SK-N-SH (cell line): ENCODE measurements at regions not wholly inside any gene's neighbourhood (a gene's known extent, or its start where the extent isn't known, plus 50 kb on each side); places are given as distances from the start of the nearest gene placed in this dataset.
A peak's percentile ranks its signal among the peaks of the same experiment; 100 is the strongest.

ENCODE experiments used
- CTCF ChIA-PET: fragments of 300-600, 350-600 bp; formaldehyde crosslinking; extraction: SDS; loops from one replicate; lab custom pipeline; 2021; lab: Yijun Ruan, JAX
- POLR2A ChIA-PET: fragments of 350-600 bp; sonication (Branson Sonifier 250); formaldehyde crosslinking; extraction: SDS; loops from one replicate; lab custom pipeline; 2020; ENCODE audit warnings: antibody characterized with exemption, inconsistent platforms; lab: Yijun Ruan, JAX
- DNase-seq: peaks from one replicate; pipeline ENCODE4 v3.0.0; 2012
- H2AFZ ChIP-seq: fragments of 200-600 bp; sonication (generic); 2 replicates; pipeline ENCODE4 v1.8.1; 2016; ENCODE audit warnings: antibody characterized with exemption, mild to moderate bottlenecking, low read depth
- H3F3A ChIP-seq: fragments of 200-600 bp; sonication (generic); replicated peaks from 2 replicates; pipeline ENCODE3; 2016; ENCODE audit warnings: antibody characterized with exemption, mild to moderate bottlenecking; ENCODE audit not compliant: insufficient read depth
- H3K27ac ChIP-seq, 2 experiments: fragments of 200-500 bp in 1 of 2; fragments of 200-600 bp in 1 of 2; sonication (Bioruptor generic) in 1 of 2; sonication (generic), shearing (Covaris generic) in 1 of 2; 2 replicates each; pipeline versions ENCODE4 v1.5.1 to v1.6.1; 2014 to 2016; ENCODE audit warnings: low read depth in 2 of 2, inconsistent platforms in 1 of 2, low read length in 1 of 2, mild to moderate bottlenecking in 1 of 2, mixed read lengths in 1 of 2
- H3K27me3 ChIP-seq: fragments of 200-600 bp; sonication (generic), shearing (Covaris generic); 2 replicates; pipeline ENCODE4 v1.6.1; 2016; ENCODE audit warnings: mixed run types; ENCODE audit not compliant: insufficient read depth
- H3K36me3 ChIP-seq, 2 experiments: fragments of 200-500 bp in 1 of 2; fragments of 200-600 bp in 1 of 2; sonication (Bioruptor generic) in 1 of 2; sonication (generic) in 1 of 2; replicated peaks in 1 of 2; 2 replicates each; pipeline versions ENCODE3 to v1.5.1; 2014 to 2016; ENCODE audit warnings: low read length in 1 of 2, mild to moderate bottlenecking in 1 of 2; ENCODE audit not compliant: insufficient read depth in 2 of 2, control insufficient read depth in 1 of 2
- H3K4me1 ChIP-seq, 2 experiments: fragments of 200-500 bp in 1 of 2; fragments of 200-600 bp in 1 of 2; sonication (Bioruptor generic) in 1 of 2; sonication (generic), shearing (Covaris generic) in 1 of 2; 2 replicates each; pipeline versions ENCODE4 v1.5.1 to v1.6.1; 2014 to 2016; ENCODE audit warnings: low read depth in 1 of 2, low read length in 1 of 2, mixed run types in 1 of 2; ENCODE audit not compliant: insufficient read depth in 2 of 2, control insufficient read depth in 1 of 2
- H3K4me2 ChIP-seq: fragments of 200-600 bp; sonication (generic), shearing (Covaris generic); 2 replicates; pipeline ENCODE4 v1.6.1; 2017; ENCODE audit warnings: mixed run types
- H3K4me3 ChIP-seq, 2 experiments: fragments of 200-500 bp in 1 of 2; fragments of 200-600 bp in 1 of 2; sonication (Bioruptor generic) in 1 of 2; sonication (generic), shearing (Covaris generic) in 1 of 2; 2 replicates each; pipeline versions ENCODE4 v1.5.1 to v1.8.1; 2014 to 2016; ENCODE audit warnings: low read depth in 2 of 2, inconsistent platforms in 1 of 2, low read length in 1 of 2, mild to moderate bottlenecking in 1 of 2, mixed read lengths in 1 of 2, moderate library complexity in 1 of 2
- H3K79me2 ChIP-seq: fragments of 200-600 bp; sonication (generic); 2 replicates; pipeline ENCODE4 v1.8.1; 2017; ENCODE audit warnings: mild to moderate bottlenecking; ENCODE audit not compliant: insufficient read depth
- H3K9ac ChIP-seq: fragments of 200-600 bp; sonication (generic); 2 replicates; pipeline ENCODE4 v1.6.1; 2017; ENCODE audit warnings: mixed run types
- H3K9me2 ChIP-seq: fragments of 200-600 bp; sonication (generic); 2 replicates; pipeline ENCODE4 v1.6.1; 2017; ENCODE audit warnings: mixed run types
- H3K9me3 ChIP-seq: fragments of 200-600 bp; sonication (generic); 2 replicates; pipeline ENCODE4 v1.6.1; 2017; ENCODE audit warnings: mixed run types, mild to moderate bottlenecking, moderate library complexity
- H4K20me1 ChIP-seq: fragments of 200-600 bp; sonication (generic); 2 replicates; pipeline ENCODE4 v1.6.1; 2017; ENCODE audit warnings: mild to moderate bottlenecking, mixed run types; ENCODE audit not compliant: insufficient read depth
- CHD2 ChIP-seq: fragments of 150-350 bp; IDR thresholded peaks from 2 replicates; pipeline ENCODE4 v1.6.1; 2018; ENCODE audit warnings: low read length; ENCODE audit not compliant: partially characterized antibody
- ELF1 ChIP-seq: IDR thresholded peaks from 2 replicates; pipeline ENCODE4 v1.4.0; 2012
- EP300 ChIP-seq, 2 experiments: IDR thresholded peaks; 2 replicates each; pipeline versions ENCODE4 v1.4.0 to v1.6.1; 2012; ENCODE audit warnings: borderline replicate concordance in 1 of 2, low read depth in 1 of 2, low read length in 1 of 2
- EZH2phosphoT487 ChIP-seq: fragments of 200-600 bp; sonication (generic); IDR thresholded peaks from 2 replicates; pipeline ENCODE4 v1.6.1; 2017; ENCODE audit warnings: low read depth, mixed run types, mild to moderate bottlenecking, antibody characterized with exemption, moderate library complexity, borderline replicate concordance
- FOSL2 ChIP-seq: IDR thresholded peaks from 2 replicates; pipeline ENCODE4 v1.4.0; 2012; ENCODE audit warnings: low read depth, mild to moderate bottlenecking, moderate library complexity, borderline replicate concordance
- FOXJ3 ChIP-seq: sonication (generic); formaldehyde crosslinking; IDR thresholded peaks from 2 replicates; pipeline ENCODE4 v1.5.1; 2020; ENCODE audit warnings: mild to moderate bottlenecking, missing genetic modification reagents
- FOXM1 ChIP-seq: IDR thresholded peaks from 2 replicates; pipeline ENCODE4 v1.4.0; 2012; ENCODE audit warnings: low read depth, mild to moderate bottlenecking
- GABPA ChIP-seq: IDR thresholded peaks from 2 replicates; pipeline ENCODE4 v1.4.0; 2012; ENCODE audit warnings: low read depth, mild to moderate bottlenecking
- MXI1 ChIP-seq: IDR thresholded peaks from 2 replicates; pipeline ENCODE4 v1.6.1; 2012; ENCODE audit warnings: mild to moderate bottlenecking, low read depth, low read length, improper control_type of control experiment
- NFIC ChIP-seq: IDR thresholded peaks from 2 replicates; pipeline ENCODE4 v1.4.0; 2012; ENCODE audit warnings: borderline replicate concordance
- NRF1 ChIP-seq: IDR thresholded peaks from 2 replicates; pipeline ENCODE4 v1.6.1; 2012; ENCODE audit warnings: low read depth, mild to moderate bottlenecking, low read length
- POLR2AphosphoS5 ChIP-seq: IDR thresholded peaks from 2 replicates; pipeline ENCODE4 v1.6.1; 2012; ENCODE audit warnings: low read depth, low read length
- RAD21 ChIP-seq: IDR thresholded peaks from 2 replicates; pipeline ENCODE4 v1.6.1; 2012; ENCODE audit warnings: mild to moderate bottlenecking, low read length
- RCOR1 ChIP-seq: fragments of 150-350 bp; IDR thresholded peaks from 2 replicates; pipeline ENCODE4 v1.6.1; 2017; ENCODE audit warnings: antibody characterized with exemption, low read length
- RFX5 ChIP-seq: IDR thresholded peaks from 2 replicates; pipeline ENCODE4 v1.6.1; 2012; ENCODE audit warnings: mild to moderate bottlenecking, improper control_type of control experiment, low read length
- SIN3A ChIP-seq: IDR thresholded peaks from 2 replicates; pipeline ENCODE4 v1.6.1; 2012; ENCODE audit warnings: low read depth, mild to moderate bottlenecking, low read length, moderate library complexity, borderline replicate concordance
- SMC3 ChIP-seq: IDR thresholded peaks from 2 replicates; pipeline ENCODE4 v1.6.1; 2012; ENCODE audit warnings: low read depth, low read length, improper control_type of control experiment
- TAF1 ChIP-seq: IDR thresholded peaks from 2 replicates; pipeline ENCODE4 v1.6.1; 2012; ENCODE audit warnings: low read depth, mild to moderate bottlenecking, low read length, moderate library complexity, borderline replicate concordance
- TCF12 ChIP-seq: IDR thresholded peaks from 2 replicates; pipeline ENCODE4 v1.4.0; 2012
- WGBS: methylation state at CpG from one replicate; pipeline ENCODE4 v1.1.6; 2017; ENCODE audit warnings: low lambda C conversion rate; 5-methylcytosine and 5-hydroxymethylcytosine counted together
- TF ChIP-seq, protein P1 (sequence below): IDR thresholded peaks from 2 replicates; pipeline ENCODE4 v1.4.0; 2012; ENCODE audit warnings: low read depth, borderline replicate concordance
- TF ChIP-seq, protein P2 (sequence below): fragments of 150-350 bp; IDR thresholded peaks from 2 replicates; pipeline ENCODE4 v1.6.1; 2017; ENCODE audit warnings: antibody characterized with exemption, low read length, low read depth, borderline replicate concordance
- TF ChIP-seq, protein P3 (sequence below): IDR thresholded peaks from 2 replicates; pipeline ENCODE4; 2012

DNA sequence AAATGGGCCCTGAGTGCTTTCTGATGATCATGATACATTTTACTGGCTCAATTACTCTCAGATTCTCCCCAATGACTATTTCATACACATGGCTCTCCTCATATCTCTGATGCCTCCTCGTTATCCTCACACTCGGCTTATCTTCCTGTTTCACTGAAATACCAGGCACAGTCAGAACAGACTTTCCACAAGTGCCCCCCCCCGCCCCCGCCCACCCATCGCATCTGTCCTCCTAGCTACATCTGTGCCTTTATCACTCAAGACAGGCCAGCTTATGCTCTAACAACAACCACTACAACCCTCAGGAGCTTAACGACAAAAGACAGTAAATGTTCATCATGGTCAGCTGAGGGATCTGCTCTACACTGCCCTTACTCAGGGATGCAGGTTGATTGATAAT, 610.6 kb upstream of the DIPK2B start:
- Histone ChIP-seq H3K27ac (peak overlapping the region in 1 of 2 experiments; percentile 95; a peak in 2 of 4 replicates), H3K9ac (no peak overlapping the region), H2AFZ (no peak overlapping the region), H3K4me3 (no peak overlapping the region), H3K36me3 (peaks cover 0 to 14% of the 10 kb centered on the region in 2 experiments), H3K79me2 (peaks cover 84% of the 10 kb centered on the region), H3K27me3 (no peaks in the 10 kb centered on the region), H3K9me2 (no peaks in the 10 kb centered on the region), H3F3A (peaks cover 38% of the 10 kb centered on the region), H3K9me3 (no peaks in the 10 kb centered on the region), H3K4me2 (no peak overlapping the region), H3K4me1 (peaks cover 0 to 23% of the 10 kb centered on the region in 2 experiments; a peak in 2 of 4 replicates), H4K20me1 (no peaks in the 10 kb centered on the region)
- TF ChIP-seq MXI1 (no peak), GABPA (no peak), SMC3 (no peak), RCOR1 (no peak), FOSL2 (no peak)
- 53% methylated on average over 6 of the region's 6 CpGs for WGBS
- POLR2A ChIA-PET, result no interaction called here
- CTCF ChIA-PET, result interaction anchor here (1.5 kb wide), 1 partner anchor 9 kb away, joined by 3 read pairs; no protein-coding TSS in a partner anchor
- no peak for DNase-seq

DNA sequence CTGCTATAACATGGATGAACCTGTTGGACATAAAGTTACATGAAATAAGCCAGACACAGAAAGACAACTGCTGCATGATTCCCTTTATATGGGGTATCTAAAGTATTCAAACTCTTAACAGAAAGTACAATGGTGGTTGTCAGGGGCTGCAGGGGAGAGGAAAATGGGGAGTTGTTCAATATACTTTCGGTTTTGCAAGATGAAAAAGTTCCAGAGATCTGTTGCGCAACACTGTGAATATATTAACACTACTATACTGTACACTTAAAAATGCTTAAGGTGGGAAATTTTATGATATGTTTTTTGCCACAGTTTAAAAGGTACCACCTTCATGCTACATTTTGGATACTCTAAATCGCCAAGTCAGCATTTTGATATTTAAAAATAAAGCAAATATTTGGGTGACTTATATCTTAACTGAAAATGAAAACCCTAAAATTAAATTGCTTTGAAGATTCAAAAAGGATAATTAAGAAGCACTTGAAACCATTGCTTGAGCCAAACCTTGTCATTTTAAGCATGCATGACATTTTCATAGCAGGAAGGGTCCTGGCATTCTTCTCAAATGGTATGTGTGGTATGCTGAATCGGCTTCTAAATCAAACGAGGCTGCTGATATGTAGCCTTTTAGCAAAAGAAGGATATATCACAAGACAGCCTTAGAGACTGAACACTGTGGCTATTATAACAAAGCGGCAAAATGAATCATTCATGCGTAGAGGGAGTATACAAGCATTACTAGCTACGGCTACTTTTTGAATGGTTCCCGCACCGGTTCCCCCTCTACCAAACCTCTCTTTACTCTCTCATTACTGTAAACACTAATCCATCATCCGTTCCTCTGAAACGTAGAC, 607.1 kb upstream of the DIPK2B start:
- Histone ChIP-seq H4K20me1 (no peaks in the 10 kb centered on the region), H3K79me2 (peaks cover 73% of the 10 kb centered on the region), H3K36me3 (peaks cover 0 to 7% of the 10 kb centered on the region in 2 experiments), H3K27ac (peak overlapping the region; percentile 86 to 95; a peak in 3 of 4 replicates), H3K9me2 (no peaks in the 10 kb centered on the region), H2AFZ (no peak overlapping the region), H3K9ac (peak overlapping the region; percentile 79), H3K4me1 (peaks cover 2 to 37% of the 10 kb centered on the region in 2 experiments; a peak in 3 of 4 replicates), H3K9me3 (no peaks in the 10 kb centered on the region), H3F3A (peaks cover 64% of the 10 kb centered on the region), H3K4me3 (peak overlapping the region; percentile 47 to 52; a peak in 2 of 4 replicates), H3K4me2 (peak overlapping the region; percentile 84), H3K27me3 (no peaks in the 10 kb centered on the region)
- POLR2A ChIA-PET, result no interaction called here
- DNase-seq, result no peak
- 6% methylated on average over 12 of the region's 12 CpGs for WGBS
- CTCF ChIA-PET, result no interaction called here
- TF ChIP-seq TCF12 (peak; percentile 78), RFX5 (no peak), EZH2phosphoT487 (no peak), NRF1 (no peak), CHD2 (no peak), POLR2AphosphoS5 (no peak; the same call in none of the 2 replicates), ELF1 (no peak), RAD21 (no peak), EP300 (IDR thresholded peaks at IDR 0.05; ENCODE audit: borderline replicate concordance in 1 of 2, low read depth in 1 of 2, low read length in 1 of 2) (peak; percentile 13 to 74; a peak in 1 of 4 replicates), FOSL2 (peak; percentile 35; the same call in 1 of the 2 replicates), TAF1 (peak; percentile 17; the same call in 1 of the 2 replicates), FOXM1 (no peak), NFIC (peak; percentile 64), FOXJ3 (CRISPR knock-in tag) (no peak), SIN3A (peak; percentile 66; the same call in 1 of the 2 replicates)
- TF ChIP-seq, protein P1, sequence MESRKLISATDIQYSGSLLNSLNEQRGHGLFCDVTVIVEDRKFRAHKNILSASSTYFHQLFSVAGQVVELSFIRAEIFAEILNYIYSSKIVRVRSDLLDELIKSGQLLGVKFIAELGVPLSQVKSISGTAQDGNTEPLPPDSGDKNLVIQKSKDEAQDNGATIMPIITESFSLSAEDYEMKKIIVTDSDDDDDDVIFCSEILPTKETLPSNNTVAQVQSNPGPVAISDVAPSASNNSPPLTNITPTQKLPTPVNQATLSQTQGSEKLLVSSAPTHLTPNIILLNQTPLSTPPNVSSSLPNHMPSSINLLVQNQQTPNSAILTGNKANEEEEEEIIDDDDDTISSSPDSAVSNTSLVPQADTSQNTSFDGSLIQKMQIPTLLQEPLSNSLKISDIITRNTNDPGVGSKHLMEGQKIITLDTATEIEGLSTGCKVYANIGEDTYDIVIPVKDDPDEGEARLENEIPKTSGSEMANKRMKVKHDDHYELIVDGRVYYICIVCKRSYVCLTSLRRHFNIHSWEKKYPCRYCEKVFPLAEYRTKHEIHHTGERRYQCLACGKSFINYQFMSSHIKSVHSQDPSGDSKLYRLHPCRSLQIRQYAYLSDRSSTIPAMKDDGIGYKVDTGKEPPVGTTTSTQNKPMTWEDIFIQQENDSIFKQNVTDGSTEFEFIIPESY, result no peak
- TF ChIP-seq, protein P2, sequence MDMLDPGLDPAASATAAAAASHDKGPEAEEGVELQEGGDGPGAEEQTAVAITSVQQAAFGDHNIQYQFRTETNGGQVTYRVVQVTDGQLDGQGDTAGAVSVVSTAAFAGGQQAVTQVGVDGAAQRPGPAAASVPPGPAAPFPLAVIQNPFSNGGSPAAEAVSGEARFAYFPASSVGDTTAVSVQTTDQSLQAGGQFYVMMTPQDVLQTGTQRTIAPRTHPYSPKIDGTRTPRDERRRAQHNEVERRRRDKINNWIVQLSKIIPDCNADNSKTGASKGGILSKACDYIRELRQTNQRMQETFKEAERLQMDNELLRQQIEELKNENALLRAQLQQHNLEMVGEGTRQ, result no peak
- TF ChIP-seq, protein P3, sequence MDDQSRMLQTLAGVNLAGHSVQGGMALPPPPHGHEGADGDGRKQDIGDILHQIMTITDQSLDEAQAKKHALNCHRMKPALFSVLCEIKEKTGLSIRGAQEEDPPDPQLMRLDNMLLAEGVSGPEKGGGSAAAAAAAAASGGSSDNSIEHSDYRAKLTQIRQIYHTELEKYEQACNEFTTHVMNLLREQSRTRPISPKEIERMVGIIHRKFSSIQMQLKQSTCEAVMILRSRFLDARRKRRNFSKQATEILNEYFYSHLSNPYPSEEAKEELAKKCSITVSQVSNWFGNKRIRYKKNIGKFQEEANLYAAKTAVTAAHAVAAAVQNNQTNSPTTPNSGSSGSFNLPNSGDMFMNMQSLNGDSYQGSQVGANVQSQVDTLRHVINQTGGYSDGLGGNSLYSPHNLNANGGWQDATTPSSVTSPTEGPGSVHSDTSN, result peak; percentile 89
